ENCODE measurements at regions not wholly inside any gene's neighbourhood (a gene's known extent, or its start where the extent isn't known, plus 50 kb on each side); places are given as distances from the start of the nearest gene placed in this dataset.

- DNase-seq (ENCODE audit: low read depth): no peak
Measured at GRCh38 chr18:77520767-77521166, 271.1 kb downstream of the GALR1 start.

- no peak for DNase-seq (ENCODE audit: low read depth)
Measured at GRCh38 chr18:77522051-77522675, 272.5 kb downstream of the GALR1 start.

- DNase-seq (ENCODE audit: low read depth): no peak
Measured at GRCh38 chr18:77524909-77525308, 275.3 kb downstream of the GALR1 start.

- no peak for DNase-seq (ENCODE audit: low read depth)
Measured at GRCh38 chr18:77526962-77527361, 277.3 kb downstream of the GALR1 start.

GRCh38 chr18:77528872-77529271 lies 279.2 kb downstream of the GALR1 start:
- no peak for DNase-seq (ENCODE audit: low read depth)

GRCh38 chr18:77529492-77530176 lies 280.0 kb downstream of the GALR1 start:
- no peak for DNase-seq (ENCODE audit: low read depth)

- no peak for DNase-seq (ENCODE audit: low read depth)
Measured at GRCh38 chr18:77530732-77531131, 281.1 kb downstream of the GALR1 start.

- DNase-seq (ENCODE audit: low read depth): no peak
Measured at GRCh38 chr18:77539860-77540259, 290.2 kb downstream of the GALR1 start.

GRCh38 chr18:77544792-77545191 lies 295.1 kb downstream of the GALR1 start:
- DNase-seq (ENCODE audit: low read depth): no peak

GRCh38 chr18:77547757-77548156 lies 298.1 kb downstream of the GALR1 start:
- no peak for DNase-seq (ENCODE audit: low read depth)

- no peak for DNase-seq (ENCODE audit: low read depth)
Measured at GRCh38 chr18:77548790-77549420, 299.3 kb downstream of the GALR1 start.

GRCh38 chr18:77550625-77551024 lies 301.0 kb downstream of the GALR1 start:
- no peak for DNase-seq (ENCODE audit: low read depth)

GRCh38 chr18:77551055-77551454 lies 301.4 kb downstream of the GALR1 start:
- DNase-seq (ENCODE audit: low read depth): no peak

GRCh38 chr18:77552945-77553344 lies 303.3 kb downstream of the GALR1 start:
- no peak for DNase-seq (ENCODE audit: low read depth)

GRCh38 chr18:77554061-77554460 lies 304.4 kb downstream of the GALR1 start:
- no peak for DNase-seq (ENCODE audit: low read depth)

GRCh38 chr18:77557046-77557587 lies 307.5 kb downstream of the GALR1 start:
- DNase-seq (ENCODE audit: low read depth): no peak

GRCh38 chr18:77559274-77559910 lies 309.7 kb downstream of the GALR1 start:
- no peak for DNase-seq (ENCODE audit: low read depth)

- no peak for DNase-seq (ENCODE audit: low read depth)
Measured at GRCh38 chr18:77560341-77560992, 310.8 kb downstream of the GALR1 start.

GRCh38 chr18:77566604-77567003 lies 317.0 kb downstream of the GALR1 start:
- no peak for DNase-seq (ENCODE audit: low read depth)

- DNase-seq (ENCODE audit: low read depth): no peak
Measured at GRCh38 chr18:77567205-77567604, 317.6 kb downstream of the GALR1 start.

- DNase-seq (ENCODE audit: low read depth): no peak
Measured at GRCh38 chr18:77571743-77572142, 322.1 kb downstream of the GALR1 start.

- no peak for DNase-seq (ENCODE audit: low read depth)
Measured at GRCh38 chr18:77572537-77572936, 322.9 kb downstream of the GALR1 start.
